NB4 (cell line): ENCODE measurements at regions not wholly inside any gene's neighbourhood (a gene's known extent, or its start where the extent isn't known, plus 50 kb on each side); places are given as distances from the start of the nearest gene placed in this dataset.

Experiments used
- MAX ChIP-seq: IDR thresholded peaks from 2 replicates; pipeline ENCODE4 v1.6.1; 2011; ENCODE audit warnings: low read depth, low read length
- TF ChIP-seq, protein P1 (sequence below): IDR thresholded peaks from one replicate; pipeline ENCODE4 v1.5.1; 2012; ENCODE audit warnings: low read depth, low read length

GRCh38 chr4:15349531-15349935 is 78.3 kb upstream of the C1QTNF7 start:
- TF ChIP-seq, protein P1, sequence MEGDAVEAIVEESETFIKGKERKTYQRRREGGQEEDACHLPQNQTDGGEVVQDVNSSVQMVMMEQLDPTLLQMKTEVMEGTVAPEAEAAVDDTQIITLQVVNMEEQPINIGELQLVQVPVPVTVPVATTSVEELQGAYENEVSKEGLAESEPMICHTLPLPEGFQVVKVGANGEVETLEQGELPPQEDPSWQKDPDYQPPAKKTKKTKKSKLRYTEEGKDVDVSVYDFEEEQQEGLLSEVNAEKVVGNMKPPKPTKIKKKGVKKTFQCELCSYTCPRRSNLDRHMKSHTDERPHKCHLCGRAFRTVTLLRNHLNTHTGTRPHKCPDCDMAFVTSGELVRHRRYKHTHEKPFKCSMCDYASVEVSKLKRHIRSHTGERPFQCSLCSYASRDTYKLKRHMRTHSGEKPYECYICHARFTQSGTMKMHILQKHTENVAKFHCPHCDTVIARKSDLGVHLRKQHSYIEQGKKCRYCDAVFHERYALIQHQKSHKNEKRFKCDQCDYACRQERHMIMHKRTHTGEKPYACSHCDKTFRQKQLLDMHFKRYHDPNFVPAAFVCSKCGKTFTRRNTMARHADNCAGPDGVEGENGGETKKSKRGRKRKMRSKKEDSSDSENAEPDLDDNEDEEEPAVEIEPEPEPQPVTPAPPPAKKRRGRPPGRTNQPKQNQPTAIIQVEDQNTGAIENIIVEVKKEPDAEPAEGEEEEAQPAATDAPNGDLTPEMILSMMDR: no peak
- TF ChIP-seq MAX: no peak
